ENCODE measurements at regions not wholly inside any gene's neighbourhood (a gene's known extent, or its start where the extent isn't known, plus 50 kb on each side); places are given as distances from the start of the nearest gene placed in this dataset.

- H3K27me3 ChIP-seq: no peaks in the 10 kb centered on the region
- DNase-seq: no peak
- 90% methylated on average over 17 of the region's 17 CpGs for WGBS, 2 donors
- TF ChIP-seq CTCF (IDR thresholded peaks at IDR 0.05) (no peak), POLR2A (IDR thresholded peaks at IDR 0.05) (no peak)
- no peaks in the 10 kb centered on the region for H3K4me1 ChIP-seq
- H3K36me3 ChIP-seq: no peaks in the 10 kb centered on the region
- no peaks in the 10 kb centered on the region for H3K9me3 ChIP-seq
- no peak overlapping the region for H3K27ac ChIP-seq
- H3K4me3 ChIP-seq (replicated peaks in 1 of 3): no peak overlapping the region
- intact Hi-C loops (cut with DNase I): no loop called here
Observed at GRCh38 chr2:20537423-20538307, 90.8 kb downstream of the RHOB start.

GRCh38 chr2:20538308-20539132, 91.6 kb downstream of the RHOB start:
- H3K4me3 ChIP-seq (replicated peaks in 1 of 3): no peak overlapping the region
- no peaks in the 10 kb centered on the region for H3K4me1 ChIP-seq
- TF ChIP-seq CTCF (IDR thresholded peaks at IDR 0.05): no peak
- TF ChIP-seq POLR2A (IDR thresholded peaks at IDR 0.05): no peak
- no peak overlapping the region for H3K27ac ChIP-seq
- intact Hi-C loops (cut with DNase I): no loop called here
- 79 to 84% methylated on average over 7 to 8 of the region's 8 CpGs for WGBS, 2 donors
- H3K9me3 ChIP-seq: no peaks in the 10 kb centered on the region
- no peaks in the 10 kb centered on the region for H3K27me3 ChIP-seq
- no peak for DNase-seq
- no peaks in the 10 kb centered on the region for H3K36me3 ChIP-seq

GRCh38 chr2:20539133-20539719, 92.4 kb downstream of the RHOB start:
- Histone ChIP-seq H3K4me3 (replicated peaks in 1 of 3) (no peak overlapping the region), H3K4me1 (no peaks in the 10 kb centered on the region), H3K36me3 (no peaks in the 10 kb centered on the region), H3K27ac (no peak overlapping the region), H3K27me3 (no peaks in the 10 kb centered on the region), H3K9me3 (no peaks in the 10 kb centered on the region)
- no peak for DNase-seq
- WGBS, 2 donors: 79 to 87% methylated on average over 6 of the region's 6 CpGs
- intact Hi-C loops (cut with DNase I): no loop called here
- TF ChIP-seq POLR2A (IDR thresholded peaks at IDR 0.05) (no peak), CTCF (IDR thresholded peaks at IDR 0.05) (no peak)

GRCh38 chr2:20539776-20540586, 93.1 kb downstream of the RHOB start:
- no peak for DNase-seq
- TF ChIP-seq CTCF (IDR thresholded peaks at IDR 0.05) (no peak), POLR2A (IDR thresholded peaks at IDR 0.05) (no peak)
- 85 to 98% methylated on average over 14 to 16 of the region's 26 CpGs for WGBS, 2 donors
- Histone ChIP-seq H3K27ac (no peak overlapping the region), H3K36me3 (no peaks in the 10 kb centered on the region), H3K9me3 (no peaks in the 10 kb centered on the region), H3K27me3 (no peaks in the 10 kb centered on the region), H3K4me3 (replicated peaks in 1 of 3) (no peak overlapping the region), H3K4me1 (no peaks in the 10 kb centered on the region)
- intact Hi-C loops (cut with DNase I): no loop called here

All from thyroid gland (tissue), 4 donors.